Endothelial cell of umbilical vein (primary cell): ENCODE measurements at regions not wholly inside any gene's neighbourhood (a gene's known extent, or its start where the extent isn't known, plus 50 kb on each side); places are given as distances from the start of the nearest gene placed in this dataset.

Experiments used
- BruUV-seq: library from RNA; stranded (reverse); fragments of 400-500 nt; replicated peaks from 2 replicates; lab custom pipeline; 2021; lab: Mats Ljungman, UMichigan
- CTCF ChIA-PET: fragments of 300-600, 350-600 bp; sonication (Branson Sonifier 250); formaldehyde crosslinking; loops from one replicate; lab custom pipeline; 2021; ENCODE audit warnings: antibody characterized with exemption, inconsistent platforms; lab: Charles Lee
- POLR2A ChIA-PET: fragments of 300-600, 350-600 bp; sonication (Branson Sonifier 250); formaldehyde crosslinking; loops from one replicate; lab custom pipeline; 2021; ENCODE audit warnings: antibody characterized with exemption, inconsistent platforms; lab: Charles Lee
- DNase-seq: peaks from one replicate; pipeline ENCODE4 v3.0.0-alpha.2; 2011; ENCODE audit warnings: low read depth, low spot score
- FAIRE-seq: peaks from 2 replicates; lab custom pipeline; 2011; peaks lifted over from hg19 to GRCh38; lab: Jason Lieb, UNC
- H2AFZ ChIP-seq: 2 replicates; pipeline ENCODE4 v1.6.0; 2012; ENCODE audit warnings: low read depth, low read length, control low read depth, inconsistent platforms
- H3K27ac ChIP-seq: 2 replicates; pipeline ENCODE4 v1.5.1; 2011; ENCODE audit warnings: low read depth, mild to moderate bottlenecking, control low read depth, low read length, moderate library complexity; ENCODE audit not compliant: insufficient read depth
- H3K27me3 ChIP-seq, 2 experiments: 2 replicates each; pipeline versions ENCODE4 v1.6.0 to v1.6.1; 2011; ENCODE audit warnings: low read length in 2 of 2, mixed read lengths in 1 of 2; ENCODE audit not compliant: control insufficient read depth in 2 of 2, insufficient read depth in 2 of 2
- H3K36me3 ChIP-seq, 2 experiments: 2 replicates in 1 of 2; 3 replicates in 1 of 2; pipeline ENCODE4 v1.5.1; 2011; ENCODE audit warnings: low read length in 2 of 2, mild to moderate bottlenecking in 1 of 2, moderate library complexity in 1 of 2; ENCODE audit not compliant: control insufficient read depth in 2 of 2, insufficient read depth in 2 of 2; ENCODE audit errors: extremely low read depth in 1 of 2
- H3K4me1 ChIP-seq: 3 replicates; pipeline ENCODE4 v1.5.1; 2011; ENCODE audit warnings: mild to moderate bottlenecking, low read length; ENCODE audit not compliant: control insufficient read depth, insufficient read depth; ENCODE audit errors: extremely low read depth
- H3K4me2 ChIP-seq: 2 replicates; pipeline ENCODE4 v1.6.1; 2011; ENCODE audit warnings: low read length, control low read depth, mixed read lengths; ENCODE audit not compliant: insufficient read depth
- H3K4me3 ChIP-seq, 3 experiments: fragments of 200-600 bp in 1 of 3; sonication (generic), shearing (Covaris generic) in 1 of 3; replicated peaks in 1 of 3; 2 replicates each; pipeline ENCODE4 v1.5.1; 2011 to 2016; ENCODE audit warnings: control low read depth in 3 of 3, low read length in 3 of 3, mild to moderate bottlenecking in 2 of 3, inconsistent platforms in 1 of 3, low read depth in 1 of 3, moderate library complexity in 1 of 3; ENCODE audit not compliant: insufficient read depth in 1 of 3
- H3K79me2 ChIP-seq: 2 replicates; pipeline ENCODE4 v1.6.0; 2012; ENCODE audit warnings: low read length, inconsistent platforms; ENCODE audit not compliant: control insufficient read depth, insufficient read depth
- H3K9ac ChIP-seq: replicated peaks from 2 replicates; pipeline ENCODE3; 2011; ENCODE audit warnings: low read length, control low read depth; ENCODE audit not compliant: insufficient read depth; ENCODE audit errors: extremely low read depth
- H3K9me1 ChIP-seq: replicated peaks from 3 replicates; pipeline ENCODE4 v1.6.0; 2011; ENCODE audit warnings: mild to moderate bottlenecking, low read length; ENCODE audit not compliant: control insufficient read depth, insufficient read depth; ENCODE audit errors: extremely low read depth
- H3K9me3 ChIP-seq: replicated peaks from 2 replicates; pipeline ENCODE4 v1.5.1; 2012; ENCODE audit warnings: low read length, inconsistent platforms; ENCODE audit not compliant: control insufficient read depth, insufficient read depth
- H4K20me1 ChIP-seq: replicated peaks from 2 replicates; pipeline ENCODE3; 2011; ENCODE audit warnings: mild to moderate bottlenecking, low read length; ENCODE audit not compliant: control insufficient read depth, insufficient read depth; ENCODE audit errors: extremely low read depth
- EZH2 ChIP-seq: IDR thresholded peaks from 2 replicates; pipeline ENCODE4 v1.6.1; 2012; ENCODE audit warnings: borderline replicate concordance, low read depth, mild to moderate bottlenecking, moderate library complexity, low read length, inconsistent platforms; ENCODE audit not compliant: severe bottlenecking
- FOS ChIP-seq: IDR thresholded peaks from 2 replicates; pipeline ENCODE4 v1.6.1; 2011; ENCODE audit warnings: mild to moderate bottlenecking, low read length, moderate library complexity, borderline replicate concordance; ENCODE audit not compliant: insufficient read depth
- GATA2 ChIP-seq: IDR thresholded peaks from 2 replicates; pipeline ENCODE4 v1.7.0; 2011; ENCODE audit warnings: low read depth, mild to moderate bottlenecking, moderate library complexity, mixed read lengths, low read length; ENCODE audit not compliant: insufficient read length, insufficient read depth
- JUN ChIP-seq: IDR thresholded peaks from 2 replicates; pipeline ENCODE4 v1.6.1; 2011; ENCODE audit warnings: borderline replicate concordance, low read depth; ENCODE audit not compliant: insufficient read length, insufficient read depth
- MAX ChIP-seq: IDR thresholded peaks from 2 replicates; pipeline ENCODE4 v1.6.1; 2011; ENCODE audit not compliant: insufficient read depth, insufficient read length
- MYC ChIP-seq: IDR thresholded peaks from one replicate; pipeline ENCODE4 v1.6.1; 2011; ENCODE audit warnings: mild to moderate bottlenecking, low read depth, low read length
- POLR2A ChIP-seq: IDR thresholded peaks from 2 replicates; pipeline ENCODE4 v1.6.1; 2012; ENCODE audit warnings: low read depth, mild to moderate bottlenecking, control low read depth, low read length
- POLR2AphosphoS5 ChIP-seq: IDR thresholded peaks from 2 replicates; pipeline ENCODE4 v1.6.1; 2012; ENCODE audit warnings: low read depth, mild to moderate bottlenecking, control low read depth, low read length, moderate library complexity; ENCODE audit not compliant: insufficient read depth
- dilution Hi-C: fragments of 300-500 bp; cut with MboI; formaldehyde crosslinking; loops from one replicate; pipeline ENCODE4 v1.15.0; 2019; ENCODE audit warnings: low sequenced_read_pairs; ENCODE audit not compliant: extremely low pct_ligation_motif_present
- intact Hi-C: fragments of 100-400 bp; cut with micrococcal nuclease; formaldehyde crosslinking; loops from one replicate; pipeline ENCODE4 v1.10.0; 2022
- TF ChIP-seq, protein P1 (sequence below), 2 donors: IDR thresholded peaks; 1 replicate in 1 of 2; 2 replicates in 1 of 2; pipeline ENCODE4 v1.5.1; 2011; ENCODE audit warnings: low read length in 2 of 2, mild to moderate bottlenecking in 2 of 2, moderate library complexity in 2 of 2, control low read depth in 1 of 2, inconsistent platforms in 1 of 2, low read depth in 1 of 2; ENCODE audit not compliant: insufficient read depth in 1 of 2; ENCODE audit errors: extremely low read depth in 1 of 2

- dilution Hi-C loops (no loop called here), intact Hi-C loops (no loop called here)
- H3K27ac ChIP-seq = no peak overlapping the region
- BruUV-seq = no TSS peak
- H3K4me1 ChIP-seq = peaks cover 11% of the 10 kb centered on the region
- no peak overlapping the region for H3K4me3 ChIP-seq
- H3K4me2 ChIP-seq = peak overlapping the region; percentile 55
- no peaks in the 10 kb centered on the region for H3K36me3 ChIP-seq
- H3K9me3 ChIP-seq = no peaks in the 10 kb centered on the region
- ChIA-PET CTCF (no interaction called here), POLR2A (no interaction called here)
- no peaks in the 10 kb centered on the region for H4K20me1 ChIP-seq
- H2AFZ ChIP-seq = peak overlapping the region; percentile 83
- FAIRE-seq = no peak
- TF ChIP-seq JUN (no peak), MYC (no peak), POLR2A (no peak), MAX (no peak), EZH2 (no peak), GATA2 (no peak), FOS (no peak), POLR2AphosphoS5 (no peak)
- TF ChIP-seq, protein P1, sequence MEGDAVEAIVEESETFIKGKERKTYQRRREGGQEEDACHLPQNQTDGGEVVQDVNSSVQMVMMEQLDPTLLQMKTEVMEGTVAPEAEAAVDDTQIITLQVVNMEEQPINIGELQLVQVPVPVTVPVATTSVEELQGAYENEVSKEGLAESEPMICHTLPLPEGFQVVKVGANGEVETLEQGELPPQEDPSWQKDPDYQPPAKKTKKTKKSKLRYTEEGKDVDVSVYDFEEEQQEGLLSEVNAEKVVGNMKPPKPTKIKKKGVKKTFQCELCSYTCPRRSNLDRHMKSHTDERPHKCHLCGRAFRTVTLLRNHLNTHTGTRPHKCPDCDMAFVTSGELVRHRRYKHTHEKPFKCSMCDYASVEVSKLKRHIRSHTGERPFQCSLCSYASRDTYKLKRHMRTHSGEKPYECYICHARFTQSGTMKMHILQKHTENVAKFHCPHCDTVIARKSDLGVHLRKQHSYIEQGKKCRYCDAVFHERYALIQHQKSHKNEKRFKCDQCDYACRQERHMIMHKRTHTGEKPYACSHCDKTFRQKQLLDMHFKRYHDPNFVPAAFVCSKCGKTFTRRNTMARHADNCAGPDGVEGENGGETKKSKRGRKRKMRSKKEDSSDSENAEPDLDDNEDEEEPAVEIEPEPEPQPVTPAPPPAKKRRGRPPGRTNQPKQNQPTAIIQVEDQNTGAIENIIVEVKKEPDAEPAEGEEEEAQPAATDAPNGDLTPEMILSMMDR (IDR thresholded peaks at IDR 0.05; ENCODE audit: extremely low read depth in 1 of 2, insufficient read depth in 1 of 2, low read depth in 1 of 2, low read length in 2 of 2) = no peak
- H3K79me2 ChIP-seq = no peaks in the 10 kb centered on the region
- no peak for DNase-seq
- no peaks in the 10 kb centered on the region for H3K27me3 ChIP-seq
- H3K9me1 ChIP-seq = no peaks in the 10 kb centered on the region
- no peak overlapping the region for H3K9ac ChIP-seq
Measured at GRCh38 chr16:63617990-63618763, 1503.7 kb downstream of the CDH11 start.
